LNCAP (cell line): ENCODE measurements at regions not wholly inside any gene's neighbourhood (a gene's known extent, or its start where the extent isn't known, plus 50 kb on each side); places are given as distances from the start of the nearest gene placed in this dataset.

ENCODE experiments used
- CTCF ChIP-seq: fragments of 450-650 bp; IDR thresholded peaks from 2 replicates; pipeline ENCODE4 v1.5.1; 2017; ENCODE audit warnings: mild to moderate bottlenecking

GRCh38 chr12:30461026-30461615 is 234.5 kb downstream of the IPO8 start:
- TF ChIP-seq CTCF = no peak

GRCh38 chr12:30458453-30458852 is 237.2 kb downstream of the IPO8 start:
- no peak for TF ChIP-seq CTCF

- peak; percentile 49 for TF ChIP-seq CTCF
These were observed 237.9 kb downstream of the IPO8 start for GRCh38 chr12:30457621-30458289.

- TF ChIP-seq CTCF = no peak
These were observed 244.8 kb downstream of the IPO8 start for GRCh38 chr12:30450872-30451271.

- no peak for TF ChIP-seq CTCF
These were observed 245.4 kb downstream of the IPO8 start for GRCh38 chr12:30450226-30450625.

GRCh38 chr12:30448038-30448437 is 247.6 kb downstream of the IPO8 start:
- TF ChIP-seq CTCF = no peak

GRCh38 chr12:30447061-30447750 is 248.5 kb downstream of the IPO8 start:
- TF ChIP-seq CTCF = no peak
